NT2/D1 (cell line): ENCODE measurements at regions not wholly inside any gene's neighbourhood (a gene's known extent, or its start where the extent isn't known, plus 50 kb on each side); places are given as distances from the start of the nearest gene placed in this dataset.
A peak's percentile ranks its signal among the peaks of the same experiment; 100 is the strongest.

Experiments
- DNase-seq: peaks from one replicate; pipeline ENCODE4 v3.0.0-alpha.2; 2011; ENCODE audit warnings: low read depth, low spot score
- H3K27me3 ChIP-seq: 2 replicates; pipeline ENCODE4 v1.6.0; 2011; ENCODE audit warnings: mild to moderate bottlenecking; ENCODE audit not compliant: insufficient read length, insufficient read depth
- H3K36me3 ChIP-seq: 2 replicates; pipeline ENCODE4 v1.6.1; 2011; ENCODE audit warnings: mild to moderate bottlenecking, low read length, mixed read lengths; ENCODE audit not compliant: insufficient read depth, insufficient read length
- H3K4me1 ChIP-seq: 2 replicates; pipeline ENCODE4 v1.5.1; 2011; ENCODE audit not compliant: insufficient read depth, insufficient read length
- H3K4me3 ChIP-seq: 2 replicates; pipeline ENCODE4 v1.5.1; 2011; ENCODE audit warnings: low read depth; ENCODE audit not compliant: insufficient read length
- H3K9ac ChIP-seq: 2 replicates; pipeline ENCODE4 v1.6.0; 2011; ENCODE audit warnings: low read depth; ENCODE audit not compliant: insufficient read length
- H3K9me3 ChIP-seq: 2 replicates; pipeline ENCODE4 v1.5.1; 2011; ENCODE audit warnings: mild to moderate bottlenecking, low read length; ENCODE audit not compliant: insufficient read depth
- SUZ12 ChIP-seq: IDR thresholded peaks from 2 replicates; pipeline ENCODE4 v1.6.1; 2011; ENCODE audit not compliant: insufficient read length, insufficient read depth; ENCODE audit errors: extremely low read depth
- YY1 ChIP-seq: IDR thresholded peaks from 2 replicates; pipeline ENCODE4 v1.6.1; 2011; ENCODE audit not compliant: insufficient read length, insufficient read depth
- ZNF274 ChIP-seq: IDR thresholded peaks from 2 replicates; pipeline ENCODE4 v1.6.1; 2011; ENCODE audit warnings: mild to moderate bottlenecking, low read depth, low read length

DNA sequence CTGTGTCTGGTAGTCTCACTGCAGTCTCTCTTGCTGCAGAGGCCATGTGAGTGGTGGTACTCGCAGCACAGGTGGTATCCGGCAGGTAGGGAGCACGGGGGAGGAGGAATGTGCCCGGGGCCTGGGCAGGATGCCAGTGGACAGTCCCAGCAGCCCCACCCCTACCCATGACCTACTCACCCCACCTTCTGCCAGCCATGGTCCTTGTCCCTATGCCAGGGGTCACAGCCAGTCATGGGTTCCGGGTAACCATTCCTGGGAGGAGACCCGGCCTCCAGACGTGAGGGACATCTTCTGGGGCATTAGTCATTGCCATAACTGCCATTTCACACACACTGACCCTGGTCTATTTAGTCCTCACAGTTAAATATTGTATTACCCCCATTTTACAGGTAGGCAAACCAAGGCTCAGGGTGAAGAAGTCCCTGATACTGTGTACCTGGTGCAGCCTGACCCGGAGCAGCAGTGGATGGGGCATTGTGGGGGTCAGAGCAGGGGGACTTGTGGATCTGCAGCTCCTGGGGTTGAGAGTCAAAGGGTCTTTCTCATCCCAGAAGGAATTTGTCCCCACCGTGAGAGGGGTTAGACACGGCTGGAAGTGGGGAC, 58.8 kb upstream of the TAC4 start:
- no peak for DNase-seq
- Histone ChIP-seq H3K9me3 (no peaks in the 10 kb centered on the region), H3K27me3 (peaks cover 71% of the 10 kb centered on the region), H3K4me3 (no peak overlapping the region), H3K36me3 (no peaks in the 10 kb centered on the region), H3K9ac (no peak overlapping the region), H3K4me1 (peaks cover 32% of the 10 kb centered on the region)
- TF ChIP-seq YY1 (no peak), ZNF274 (no peak), SUZ12 (no peak)

DNA sequence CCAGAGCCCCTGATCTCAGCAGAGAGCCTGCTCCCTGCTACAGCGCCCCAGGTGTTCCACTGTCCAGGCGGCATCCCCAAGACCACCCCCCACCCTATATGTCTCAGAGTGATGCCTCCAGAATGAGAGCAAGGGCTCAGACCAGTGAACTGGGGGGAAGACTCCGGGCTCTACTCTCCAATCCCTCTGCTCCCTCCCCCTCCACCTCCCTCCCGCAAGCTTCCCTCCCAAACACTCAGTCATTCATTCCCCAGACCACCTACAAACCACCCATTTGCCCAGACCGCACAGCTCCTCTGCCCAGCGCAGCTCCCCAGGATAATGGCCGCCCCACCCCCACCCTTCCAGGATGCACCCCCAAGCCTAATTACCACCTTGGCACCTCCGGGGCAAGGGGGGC, 59.4 kb upstream of the TAC4 start:
- Histone ChIP-seq H3K27me3 (peaks cover 72% of the 10 kb centered on the region), H3K4me1 (peaks cover 30% of the 10 kb centered on the region), H3K36me3 (no peaks in the 10 kb centered on the region), H3K9ac (no peak overlapping the region), H3K4me3 (no peak overlapping the region), H3K9me3 (no peaks in the 10 kb centered on the region)
- TF ChIP-seq ZNF274 (no peak), SUZ12 (no peak), YY1 (no peak)
- no peak for DNase-seq

DNA sequence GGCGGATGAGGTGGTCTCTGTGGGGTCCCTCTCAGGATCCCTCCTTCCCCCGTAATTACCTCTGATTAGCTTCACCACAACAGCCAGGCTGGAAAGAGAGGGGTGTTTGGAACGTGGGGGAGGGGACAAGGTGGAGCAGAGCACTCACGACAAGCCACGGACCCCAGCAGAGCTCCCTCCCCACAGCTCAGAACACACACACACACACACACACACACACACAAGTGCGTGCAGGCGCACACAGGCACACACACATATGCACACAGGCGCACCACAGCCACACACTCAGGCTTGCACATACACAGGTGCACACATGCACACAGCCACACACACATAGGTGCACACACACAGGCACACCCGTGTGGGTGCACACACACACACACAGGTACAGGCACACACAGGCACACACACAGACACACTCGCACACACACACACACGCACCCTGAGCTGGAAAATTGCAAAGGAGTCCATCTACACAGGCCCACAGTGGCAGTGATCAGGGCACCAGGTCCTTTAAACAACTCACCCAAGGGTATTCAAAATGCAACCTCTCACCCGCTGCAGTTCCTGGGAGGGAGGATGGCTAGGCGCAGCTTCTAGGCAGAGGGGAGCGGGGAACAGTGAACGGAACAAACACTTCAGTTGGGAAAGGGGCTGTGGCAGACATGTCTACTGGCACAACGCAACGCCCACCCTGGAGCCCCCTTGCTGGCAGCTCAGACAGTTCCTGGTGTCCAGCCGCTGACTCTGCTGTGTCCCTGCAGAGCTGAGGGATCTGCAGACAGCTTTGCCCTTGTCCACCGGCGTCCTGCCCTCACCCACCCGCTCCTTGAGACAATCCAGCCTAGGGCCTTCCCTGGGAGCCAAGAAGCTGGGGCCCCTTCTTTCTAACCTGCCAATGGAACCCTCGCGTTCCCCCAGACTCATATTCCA, 59.9 kb upstream of the DLX4 start:
- TF ChIP-seq YY1: no peak
- Histone ChIP-seq H3K9me3 (no peaks in the 10 kb centered on the region), H3K27me3 (peaks cover 68% of the 10 kb centered on the region), H3K9ac (peak overlapping the region; percentile 18), H3K4me1 (peaks cover 35% of the 10 kb centered on the region), H3K4me3 (no peak overlapping the region), H3K36me3 (no peaks in the 10 kb centered on the region)
- no peak for DNase-seq

DNA sequence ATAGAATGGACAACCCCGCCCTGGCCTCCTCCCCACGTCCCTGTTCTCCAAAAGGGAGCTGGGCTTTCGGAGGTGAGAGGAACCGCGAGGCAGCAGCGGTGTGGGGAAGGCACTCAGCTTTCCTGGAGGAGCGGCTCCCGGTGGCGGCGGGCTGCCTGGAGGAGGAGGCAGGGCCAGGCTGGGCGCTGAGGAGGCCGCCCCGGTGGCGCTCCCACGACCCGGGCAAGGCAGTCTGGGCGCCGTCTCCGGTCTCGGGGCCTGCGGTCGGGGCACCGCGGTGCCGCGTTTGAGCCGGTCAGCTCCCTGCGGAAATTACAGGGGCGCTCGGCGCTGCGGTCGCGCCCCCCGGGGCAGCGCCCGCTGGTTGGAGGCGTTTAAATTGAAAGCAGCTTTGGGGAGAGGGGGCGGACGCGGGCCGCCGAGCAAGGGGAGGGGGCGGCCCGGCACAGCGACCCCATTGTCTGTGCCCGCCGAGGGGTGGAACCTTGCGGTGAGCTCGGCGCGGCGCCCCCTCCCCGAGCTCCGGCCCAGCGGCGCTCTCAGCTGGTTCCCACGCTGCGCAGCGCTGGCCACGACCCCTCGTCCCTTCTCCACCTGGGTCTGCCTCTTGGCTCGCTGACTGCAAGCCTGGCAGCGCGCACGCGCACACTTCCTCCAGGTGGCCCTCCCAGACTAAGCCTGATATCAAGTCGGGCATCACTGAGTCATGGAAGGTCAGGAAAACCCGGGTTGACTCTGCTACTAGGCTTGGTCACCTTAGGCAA, 58.7 kb upstream of the DLX4 start:
- TF ChIP-seq ZNF274 (no peak), SUZ12 (no peak), YY1 (no peak)
- Histone ChIP-seq H3K9ac (peak overlapping the region; percentile 54), H3K9me3 (no peaks in the 10 kb centered on the region), H3K4me3 (peak overlapping the region; percentile 33), H3K36me3 (no peaks in the 10 kb centered on the region), H3K27me3 (peaks cover 60% of the 10 kb centered on the region), H3K4me1 (peaks cover 43% of the 10 kb centered on the region)
- no peak for DNase-seq

DNA sequence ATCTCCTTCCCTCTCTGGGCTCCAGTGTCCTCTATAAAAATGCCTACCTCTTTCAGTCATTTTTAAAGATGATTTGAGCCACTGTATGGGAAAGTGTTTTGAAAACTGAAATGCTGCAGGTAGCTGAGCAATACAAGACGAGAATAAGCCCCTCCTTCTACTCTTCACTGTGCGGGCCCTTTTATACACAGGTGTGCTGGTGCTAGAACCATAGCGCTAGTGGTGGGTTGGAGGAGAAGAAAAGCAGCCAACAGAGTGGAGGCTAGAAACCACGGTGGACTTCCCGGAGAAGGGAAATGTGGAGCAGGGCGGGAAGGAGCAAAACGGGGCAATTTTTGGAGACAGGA, 58.2 kb upstream of the DLX4 start:
- no peak overlapping the region for H3K9ac ChIP-seq
- peaks cover 42% of the 10 kb centered on the region for H3K4me1 ChIP-seq
- peak overlapping the region; percentile 33 for H3K4me3 ChIP-seq
- no peak for TF ChIP-seq ZNF274
- no peak for TF ChIP-seq SUZ12
- TF ChIP-seq YY1: no peak
- no peaks in the 10 kb centered on the region for H3K9me3 ChIP-seq
- DNase-seq: no peak
- no peaks in the 10 kb centered on the region for H3K36me3 ChIP-seq
- H3K27me3 ChIP-seq: peaks cover 60% of the 10 kb centered on the region

DNA sequence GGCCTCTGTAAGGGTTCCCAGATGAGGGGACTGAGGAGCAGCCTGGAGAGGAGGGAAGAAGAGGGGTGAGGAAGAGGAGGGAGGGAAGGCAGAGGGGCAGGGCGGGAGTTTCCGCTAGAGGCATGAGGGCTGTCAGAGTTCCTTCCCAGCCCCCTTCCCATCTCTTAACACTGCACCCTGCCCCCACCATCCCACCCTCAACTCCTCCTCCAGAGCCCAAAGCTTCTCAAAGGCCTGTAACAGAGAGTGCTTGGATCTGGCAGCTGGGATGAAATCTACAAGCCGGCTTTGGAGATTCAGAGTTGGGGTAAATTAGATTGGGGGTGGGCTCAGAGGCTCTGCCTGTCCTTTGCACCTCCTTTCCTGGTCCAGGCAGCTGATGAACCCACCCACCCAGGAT, 57.3 kb upstream of the DLX4 start:
- Histone ChIP-seq H3K27me3 (peaks cover 68% of the 10 kb centered on the region), H3K4me3 (no peak overlapping the region), H3K4me1 (peaks cover 49% of the 10 kb centered on the region), H3K9me3 (no peaks in the 10 kb centered on the region), H3K9ac (no peak overlapping the region), H3K36me3 (no peaks in the 10 kb centered on the region)
- TF ChIP-seq YY1: no peak
- no peak for TF ChIP-seq SUZ12
- TF ChIP-seq ZNF274: no peak
- DNase-seq: no peak
